ENCODE measurements at regions not wholly inside any gene's neighbourhood (a gene's known extent, or its start where the extent isn't known, plus 50 kb on each side); places are given as distances from the start of the nearest gene placed in this dataset.

DNA sequence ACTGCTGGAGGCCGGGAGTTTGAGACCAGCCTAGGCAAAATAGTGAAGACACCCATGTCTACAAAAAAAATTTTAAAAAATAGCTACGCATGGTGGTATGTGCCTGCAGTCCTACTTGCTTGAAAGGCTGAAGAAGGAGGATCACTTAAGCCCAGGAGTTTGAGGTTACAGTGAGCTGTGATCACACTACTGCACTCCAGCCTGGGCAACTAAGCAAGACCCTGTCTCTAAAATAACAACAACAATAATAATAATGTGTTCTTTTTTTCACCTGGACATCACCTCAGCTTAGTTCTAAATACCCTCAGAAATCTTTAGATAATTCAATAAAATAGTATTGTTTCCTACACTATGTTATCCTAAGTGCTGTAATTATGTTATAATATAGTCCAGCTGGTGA, 397.1 kb upstream of the ZNF804A start:
- Histone ChIP-seq H3K9me3 (no peaks in the 10 kb centered on the region), H3K27ac (no peak overlapping the region), H3K27me3 (no peaks in the 10 kb centered on the region), H3K36me3 (no peaks in the 10 kb centered on the region), H3K4me1 (no peaks in the 10 kb centered on the region), H3K4me3 (no peak overlapping the region)
- DNase-seq (ENCODE audit: extremely low spot score in 2 of 2) = no peak
- intact Hi-C loops (cut with DNase I) = no loop called here
- no peak for TF ChIP-seq POLR2A (IDR thresholded peaks at IDR 0.05)
- TF ChIP-seq, protein P1, sequence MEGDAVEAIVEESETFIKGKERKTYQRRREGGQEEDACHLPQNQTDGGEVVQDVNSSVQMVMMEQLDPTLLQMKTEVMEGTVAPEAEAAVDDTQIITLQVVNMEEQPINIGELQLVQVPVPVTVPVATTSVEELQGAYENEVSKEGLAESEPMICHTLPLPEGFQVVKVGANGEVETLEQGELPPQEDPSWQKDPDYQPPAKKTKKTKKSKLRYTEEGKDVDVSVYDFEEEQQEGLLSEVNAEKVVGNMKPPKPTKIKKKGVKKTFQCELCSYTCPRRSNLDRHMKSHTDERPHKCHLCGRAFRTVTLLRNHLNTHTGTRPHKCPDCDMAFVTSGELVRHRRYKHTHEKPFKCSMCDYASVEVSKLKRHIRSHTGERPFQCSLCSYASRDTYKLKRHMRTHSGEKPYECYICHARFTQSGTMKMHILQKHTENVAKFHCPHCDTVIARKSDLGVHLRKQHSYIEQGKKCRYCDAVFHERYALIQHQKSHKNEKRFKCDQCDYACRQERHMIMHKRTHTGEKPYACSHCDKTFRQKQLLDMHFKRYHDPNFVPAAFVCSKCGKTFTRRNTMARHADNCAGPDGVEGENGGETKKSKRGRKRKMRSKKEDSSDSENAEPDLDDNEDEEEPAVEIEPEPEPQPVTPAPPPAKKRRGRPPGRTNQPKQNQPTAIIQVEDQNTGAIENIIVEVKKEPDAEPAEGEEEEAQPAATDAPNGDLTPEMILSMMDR (IDR thresholded peaks at IDR 0.05) = no peak
- TF ChIP-seq POLR2AphosphoS5 (IDR thresholded peaks at IDR 0.05; ENCODE audit: insufficient read depth in 1 of 2, low read depth in 1 of 2) = no peak

GRCh38 chr2:184203661-184204060, 394.7 kb upstream of the ZNF804A start:
- no peak for DNase-seq (ENCODE audit: extremely low spot score in 2 of 2)
- intact Hi-C loops (cut with DNase I) = no loop called here
- no peaks in the 10 kb centered on the region for H3K36me3 ChIP-seq
- H3K4me1 ChIP-seq = no peaks in the 10 kb centered on the region
- TF ChIP-seq, protein P1 (IDR thresholded peaks at IDR 0.05) = no peak
- TF ChIP-seq POLR2A (IDR thresholded peaks at IDR 0.05) (no peak), POLR2AphosphoS5 (IDR thresholded peaks at IDR 0.05; ENCODE audit: insufficient read depth in 1 of 2, low read depth in 1 of 2) (no peak)
- H3K9me3 ChIP-seq = no peaks in the 10 kb centered on the region
- H3K27me3 ChIP-seq = no peaks in the 10 kb centered on the region
- no peak overlapping the region for H3K4me3 ChIP-seq
- H3K27ac ChIP-seq = no peak overlapping the region

DNA sequence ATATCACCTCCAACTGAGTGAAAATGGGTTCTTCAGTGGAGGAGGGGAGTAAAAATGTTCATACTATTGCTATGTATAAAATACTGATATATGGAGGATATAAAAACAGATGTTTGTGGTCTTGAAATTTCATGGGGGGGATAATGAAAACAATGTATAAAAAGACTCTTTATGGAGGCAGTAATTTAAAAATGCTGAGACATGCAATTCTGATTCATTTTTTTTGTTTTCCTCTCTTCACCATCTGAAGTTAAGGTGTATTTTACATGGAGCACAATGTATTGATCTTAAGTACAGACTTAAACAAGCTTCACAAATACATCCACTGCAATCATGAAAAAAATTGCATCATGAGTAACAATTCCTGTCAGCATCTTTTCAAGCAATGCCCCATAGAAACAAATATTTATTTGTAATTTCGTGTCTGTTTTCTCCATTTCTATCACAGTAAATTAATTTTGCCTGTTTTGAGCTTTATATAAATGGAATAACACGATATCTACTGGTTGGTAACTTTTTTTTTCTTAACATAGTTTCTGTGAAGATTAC, 393.2 kb upstream of the ZNF804A start:
- TF ChIP-seq POLR2A (IDR thresholded peaks at IDR 0.05) = no peak
- TF ChIP-seq, protein P1 (IDR thresholded peaks at IDR 0.05) = no peak
- no peak for TF ChIP-seq POLR2AphosphoS5 (IDR thresholded peaks at IDR 0.05; ENCODE audit: insufficient read depth in 1 of 2, low read depth in 1 of 2)
- no peak for DNase-seq (ENCODE audit: extremely low spot score in 2 of 2)
- Histone ChIP-seq H3K4me1 (no peaks in the 10 kb centered on the region), H3K27ac (no peak overlapping the region), H3K36me3 (no peaks in the 10 kb centered on the region), H3K9me3 (no peaks in the 10 kb centered on the region), H3K4me3 (no peak overlapping the region), H3K27me3 (no peaks in the 10 kb centered on the region)
- intact Hi-C loops (cut with DNase I) = no loop called here

DNA sequence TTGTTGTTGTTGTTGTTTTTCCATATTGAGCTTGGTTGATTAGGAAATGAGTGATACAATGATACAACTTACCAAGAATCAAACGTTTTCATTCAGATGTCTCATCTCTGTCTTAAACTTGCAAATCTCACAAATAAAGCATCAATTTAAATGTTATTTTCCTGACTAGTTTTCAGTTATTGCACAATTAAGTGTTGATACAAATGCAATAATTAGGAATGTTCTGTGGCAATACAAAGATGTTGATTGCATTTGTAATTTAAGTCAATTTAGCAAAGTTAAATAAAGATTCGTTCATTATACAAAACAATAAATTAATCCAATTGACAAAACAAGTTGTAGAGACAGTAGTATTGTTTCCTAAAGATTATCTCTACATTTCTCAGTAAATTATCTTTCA, 392.3 kb upstream of the ZNF804A start:
- no peaks in the 10 kb centered on the region for H3K9me3 ChIP-seq
- intact Hi-C loops (cut with DNase I) = no loop called here
- no peak overlapping the region for H3K27ac ChIP-seq
- DNase-seq (ENCODE audit: extremely low spot score in 2 of 2) = no peak
- TF ChIP-seq POLR2A (IDR thresholded peaks at IDR 0.05) (no peak), POLR2AphosphoS5 (IDR thresholded peaks at IDR 0.05; ENCODE audit: insufficient read depth in 1 of 2, low read depth in 1 of 2) (no peak)
- TF ChIP-seq, protein P1 (IDR thresholded peaks at IDR 0.05) = no peak
- no peaks in the 10 kb centered on the region for H3K27me3 ChIP-seq
- no peaks in the 10 kb centered on the region for H3K36me3 ChIP-seq
- H3K4me1 ChIP-seq = no peaks in the 10 kb centered on the region
- H3K4me3 ChIP-seq = no peak overlapping the region

DNA sequence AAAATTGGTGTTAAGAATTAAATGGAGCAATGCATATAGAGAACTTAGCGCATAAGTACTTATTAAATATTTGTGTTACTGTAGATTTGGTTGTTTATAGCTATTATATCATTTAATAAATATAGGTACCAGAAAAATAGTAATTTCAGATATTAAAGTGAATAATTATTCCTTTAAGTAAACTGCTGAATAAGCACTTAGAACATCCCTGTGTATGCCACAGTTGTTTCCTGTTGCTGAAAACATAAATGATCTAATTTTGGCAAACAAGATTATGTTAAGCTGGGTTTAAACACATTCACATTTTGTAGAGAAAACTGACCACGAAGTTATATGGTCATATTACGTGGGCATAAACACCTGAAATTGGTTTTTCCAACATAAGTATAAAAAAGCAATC, 388.0 kb upstream of the ZNF804A start:
- H3K4me3 ChIP-seq = no peak overlapping the region
- DNase-seq (ENCODE audit: extremely low spot score in 2 of 2) = no peak
- intact Hi-C loops (cut with DNase I) = no loop called here
- H3K9me3 ChIP-seq = no peaks in the 10 kb centered on the region
- no peaks in the 10 kb centered on the region for H3K4me1 ChIP-seq
- no peaks in the 10 kb centered on the region for H3K27me3 ChIP-seq
- no peak overlapping the region for H3K27ac ChIP-seq
- H3K36me3 ChIP-seq = no peaks in the 10 kb centered on the region
- no peak for TF ChIP-seq POLR2A (IDR thresholded peaks at IDR 0.05)
- TF ChIP-seq, protein P1 (IDR thresholded peaks at IDR 0.05) = no peak
- no peak for TF ChIP-seq POLR2AphosphoS5 (IDR thresholded peaks at IDR 0.05; ENCODE audit: insufficient read depth in 1 of 2, low read depth in 1 of 2)

All from vagina (tissue), 2 donors.